Uterus (tissue), 2 donors: ENCODE measurements at regions not wholly inside any gene's neighbourhood (a gene's known extent, or its start where the extent isn't known, plus 50 kb on each side); places are given as distances from the start of the nearest gene placed in this dataset.

Source experiments
- POLR2A ChIP-seq, 2 donors: fragments of 450-650 bp; IDR thresholded peaks; one replicate each; pipeline ENCODE4 v1.6.1; 2016; ENCODE audit warnings: antibody characterized with exemption in 2 of 2, mild to moderate bottlenecking in 1 of 2, moderate library complexity in 1 of 2
- TF ChIP-seq, protein P1 (sequence below), 4 experiments: fragments of 200-600 bp in 2 of 4; fragments of 450-650 bp in 2 of 4; sonication (generic) in 2 of 4; IDR thresholded peaks; one replicate each; pipeline ENCODE4 v1.5.1; 2016 to 2019; ENCODE audit warnings: antibody characterized with exemption in 4 of 4, mild to moderate bottlenecking in 2 of 4, moderate library complexity in 1 of 4

DNA sequence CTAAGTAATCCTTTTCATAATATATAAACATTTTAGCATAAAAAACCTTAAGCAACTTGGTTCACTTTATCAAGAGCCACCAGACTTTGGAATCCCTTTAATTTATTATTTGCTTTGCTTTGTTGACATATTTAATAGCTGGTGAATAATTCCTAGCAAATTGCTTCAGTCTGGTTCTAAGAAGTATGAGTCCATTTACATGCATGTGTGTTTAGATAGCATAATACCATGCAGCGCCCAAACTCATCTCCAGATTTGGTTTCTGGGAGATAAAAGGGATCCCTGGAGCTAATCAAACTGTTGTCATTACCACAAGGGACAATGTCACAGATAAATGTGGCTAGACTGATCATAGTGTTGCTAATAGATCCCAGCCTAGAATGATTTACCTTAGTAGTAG, 111.8 kb downstream of the TMEM144 start:
- TF ChIP-seq, protein P1, sequence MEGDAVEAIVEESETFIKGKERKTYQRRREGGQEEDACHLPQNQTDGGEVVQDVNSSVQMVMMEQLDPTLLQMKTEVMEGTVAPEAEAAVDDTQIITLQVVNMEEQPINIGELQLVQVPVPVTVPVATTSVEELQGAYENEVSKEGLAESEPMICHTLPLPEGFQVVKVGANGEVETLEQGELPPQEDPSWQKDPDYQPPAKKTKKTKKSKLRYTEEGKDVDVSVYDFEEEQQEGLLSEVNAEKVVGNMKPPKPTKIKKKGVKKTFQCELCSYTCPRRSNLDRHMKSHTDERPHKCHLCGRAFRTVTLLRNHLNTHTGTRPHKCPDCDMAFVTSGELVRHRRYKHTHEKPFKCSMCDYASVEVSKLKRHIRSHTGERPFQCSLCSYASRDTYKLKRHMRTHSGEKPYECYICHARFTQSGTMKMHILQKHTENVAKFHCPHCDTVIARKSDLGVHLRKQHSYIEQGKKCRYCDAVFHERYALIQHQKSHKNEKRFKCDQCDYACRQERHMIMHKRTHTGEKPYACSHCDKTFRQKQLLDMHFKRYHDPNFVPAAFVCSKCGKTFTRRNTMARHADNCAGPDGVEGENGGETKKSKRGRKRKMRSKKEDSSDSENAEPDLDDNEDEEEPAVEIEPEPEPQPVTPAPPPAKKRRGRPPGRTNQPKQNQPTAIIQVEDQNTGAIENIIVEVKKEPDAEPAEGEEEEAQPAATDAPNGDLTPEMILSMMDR (IDR thresholded peaks at IDR 0.05) = no peak
- TF ChIP-seq POLR2A (IDR thresholded peaks at IDR 0.05) = no peak
